Osteoblast (primary cell): ENCODE measurements at regions not wholly inside any gene's neighbourhood (a gene's known extent, or its start where the extent isn't known, plus 50 kb on each side); places are given as distances from the start of the nearest gene placed in this dataset.

Source experiments
- DNase-seq: peaks from one replicate; pipeline ENCODE4 v3.0.0; 2011; ENCODE audit warnings: low spot score, mixed read lengths; ENCODE audit not compliant: insufficient read length; ENCODE audit errors: missing footprints
- H2AFZ ChIP-seq: 2 replicates; pipeline ENCODE4 v1.6.0; 2011; ENCODE audit warnings: mild to moderate bottlenecking, low read length
- H3K27ac ChIP-seq: 2 replicates; pipeline ENCODE4 v1.5.1; 2011; ENCODE audit warnings: mild to moderate bottlenecking, low read depth, low read length, moderate library complexity
- H3K27me3 ChIP-seq: 2 replicates; pipeline ENCODE4 v1.6.0; 2012; ENCODE audit warnings: mild to moderate bottlenecking, control low read depth, inconsistent platforms, low read length, moderate library complexity; ENCODE audit not compliant: insufficient read depth
- H3K36me3 ChIP-seq: 2 replicates; pipeline ENCODE4 v1.5.1; 2011; ENCODE audit warnings: mild to moderate bottlenecking, low read length, control low read depth, moderate library complexity; ENCODE audit not compliant: insufficient read depth
- H3K4me1 ChIP-seq: 2 replicates; pipeline ENCODE4 v1.5.1; 2011; ENCODE audit warnings: mild to moderate bottlenecking, low read length, control low read depth, moderate library complexity; ENCODE audit not compliant: insufficient read depth
- H3K4me2 ChIP-seq: 2 replicates; pipeline ENCODE4 v1.6.0; 2011; ENCODE audit warnings: mild to moderate bottlenecking, low read length; ENCODE audit not compliant: insufficient read depth
- H3K4me3 ChIP-seq: fragments of 200-600 bp; sonication (generic); 3 replicates; pipeline ENCODE4 v1.5.1; 2012; ENCODE audit warnings: mild to moderate bottlenecking, low read length, inconsistent platforms; ENCODE audit not compliant: insufficient read depth
- H3K79me2 ChIP-seq: 2 replicates; pipeline ENCODE4 v1.6.0; 2012; ENCODE audit warnings: mild to moderate bottlenecking, low read length, control low read depth, inconsistent platforms; ENCODE audit not compliant: insufficient read depth
- H3K9me3 ChIP-seq: 2 replicates; pipeline ENCODE4 v1.5.1; 2011; ENCODE audit warnings: low read depth, low read length, control low read depth
- H4K20me1 ChIP-seq: 2 replicates; pipeline ENCODE4 v1.6.0; 2012; ENCODE audit warnings: mild to moderate bottlenecking, low read length, control low read depth; ENCODE audit not compliant: insufficient read depth
- CTCF ChIP-seq: IDR thresholded peaks from 2 replicates; pipeline ENCODE4 v1.5.1; 2011; ENCODE audit warnings: mild to moderate bottlenecking, low read depth, low read length, moderate library complexity; ENCODE audit errors: extremely low read depth

GRCh38 chr4:186422296-186422695 is 133.1 kb downstream of the MTNR1A start:
- H3K9me3 ChIP-seq = no peaks in the 10 kb centered on the region
- no peak overlapping the region for H3K4me2 ChIP-seq
- H3K36me3 ChIP-seq = no peaks in the 10 kb centered on the region
- H4K20me1 ChIP-seq = no peaks in the 10 kb centered on the region
- DNase-seq = no peak
- no peaks in the 10 kb centered on the region for H3K79me2 ChIP-seq
- TF ChIP-seq CTCF = no peak
- no peaks in the 10 kb centered on the region for H3K27me3 ChIP-seq
- no peak overlapping the region for H2AFZ ChIP-seq
- H3K4me3 ChIP-seq = no peak overlapping the region
- H3K27ac ChIP-seq = no peak overlapping the region
- no peaks in the 10 kb centered on the region for H3K4me1 ChIP-seq

DNA sequence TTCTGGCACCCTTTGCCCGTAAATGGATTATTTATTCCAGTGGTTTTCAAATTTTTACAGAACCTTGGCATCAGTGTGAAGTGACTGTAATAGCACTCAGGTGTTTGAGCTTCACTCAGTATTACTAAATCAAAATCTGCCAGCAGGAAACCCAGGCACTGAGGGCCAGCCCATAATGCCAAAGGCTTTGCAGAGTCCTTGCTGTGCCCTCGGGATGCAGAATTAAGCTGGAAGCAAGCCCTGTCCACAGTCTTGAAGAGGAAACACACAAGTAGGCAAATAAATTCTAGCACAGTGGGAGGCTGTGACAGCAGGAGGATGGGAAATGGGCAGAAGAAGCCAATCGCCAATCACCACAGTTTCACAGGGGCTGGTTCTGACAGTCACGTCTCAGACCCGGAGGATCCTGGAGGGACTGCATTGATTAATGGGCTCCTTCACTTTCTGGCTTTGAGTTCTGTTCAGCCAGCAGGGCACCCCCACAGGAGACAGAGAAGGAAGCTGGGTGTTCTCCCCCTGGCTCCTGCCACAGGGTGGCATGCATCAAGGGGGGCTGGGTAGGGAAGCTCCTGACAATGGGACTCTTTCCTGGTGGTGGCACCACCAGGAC is 138.8 kb downstream of the MTNR1A start:
- Histone ChIP-seq H3K9me3 (no peaks in the 10 kb centered on the region), H3K27ac (no peak overlapping the region), H3K79me2 (no peaks in the 10 kb centered on the region), H3K4me2 (no peak overlapping the region), H3K27me3 (no peaks in the 10 kb centered on the region), H3K36me3 (no peaks in the 10 kb centered on the region), H4K20me1 (no peaks in the 10 kb centered on the region), H3K4me1 (no peaks in the 10 kb centered on the region), H2AFZ (no peak overlapping the region), H3K4me3 (no peak overlapping the region)
- DNase-seq = no peak
- no peak for TF ChIP-seq CTCF

GRCh38 chr4:186414390-186414789 is 141.0 kb downstream of the MTNR1A start:
- no peaks in the 10 kb centered on the region for H3K4me1 ChIP-seq
- H3K9me3 ChIP-seq = no peaks in the 10 kb centered on the region
- H3K4me3 ChIP-seq = no peak overlapping the region
- H3K4me2 ChIP-seq = no peak overlapping the region
- DNase-seq = no peak
- H4K20me1 ChIP-seq = no peaks in the 10 kb centered on the region
- no peak overlapping the region for H2AFZ ChIP-seq
- no peak for TF ChIP-seq CTCF
- H3K27me3 ChIP-seq = no peaks in the 10 kb centered on the region
- H3K27ac ChIP-seq = no peak overlapping the region
- no peaks in the 10 kb centered on the region for H3K36me3 ChIP-seq
- H3K79me2 ChIP-seq = no peaks in the 10 kb centered on the region

DNA sequence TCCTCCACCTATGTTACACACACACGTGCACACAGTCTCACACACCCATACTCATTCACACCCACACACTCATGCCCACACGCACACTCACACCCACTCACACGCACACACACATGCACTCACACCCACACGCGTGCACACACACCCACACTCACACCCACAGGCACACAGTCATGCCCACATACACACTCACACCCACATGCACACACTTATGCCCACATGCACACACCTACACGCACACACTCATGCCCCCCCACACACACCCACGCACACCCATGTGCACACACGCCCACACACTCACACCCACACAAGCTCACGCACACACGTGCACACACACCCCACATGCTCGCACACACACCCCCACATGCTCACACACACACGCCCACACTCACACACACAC is 140.0 kb downstream of the F11 start:
- Histone ChIP-seq H4K20me1 (no peaks in the 10 kb centered on the region), H3K36me3 (no peaks in the 10 kb centered on the region), H3K9me3 (no peaks in the 10 kb centered on the region), H3K27me3 (no peaks in the 10 kb centered on the region), H3K4me2 (no peak overlapping the region), H3K4me1 (no peaks in the 10 kb centered on the region), H2AFZ (no peak overlapping the region), H3K4me3 (no peak overlapping the region), H3K27ac (no peak overlapping the region), H3K79me2 (no peaks in the 10 kb centered on the region)
- no peak for DNase-seq
- no peak for TF ChIP-seq CTCF
